PC-9 (cell line): ENCODE measurements at regions not wholly inside any gene's neighbourhood (a gene's known extent, or its start where the extent isn't known, plus 50 kb on each side); places are given as distances from the start of the nearest gene placed in this dataset.

Experiments used
- BruUV-seq: library from RNA; stranded (reverse); fragments of 400-500 nt; replicated peaks from 2 replicates; lab custom pipeline; 2021; lab: Mats Ljungman, UMichigan
- CTCF ChIA-PET: fragments of 300-600 bp; sonication (Branson Sonifier 250); formaldehyde crosslinking; loops from one replicate; lab custom pipeline; 2022; ENCODE audit warnings: antibody characterized with exemption; lab: Charles Lee
- POLR2A ChIA-PET: fragments of 300-600 bp; sonication (Branson Sonifier 250); formaldehyde crosslinking; loops from one replicate; lab custom pipeline; 2022; ENCODE audit warnings: antibody characterized with exemption; ENCODE audit not compliant: unreplicated experiment; lab: Charles Lee
- DNase-seq, 2 experiments: peaks; one replicate each; pipeline versions ENCODE4 v3.0.0 to v3.0.0-alpha.2; 2015 to 2022; ENCODE audit warnings: mixed read lengths in 1 of 2
- H2AFZ ChIP-seq: fragments of 200-600 bp; sonication (generic); 2 replicates; pipeline ENCODE4 v1.8.1; 2017; ENCODE audit warnings: antibody characterized with exemption
- H3F3A ChIP-seq: fragments of 200-600 bp; sonication (generic); 2 replicates; pipeline ENCODE4 v1.8.1; 2017; ENCODE audit warnings: antibody characterized with exemption, mild to moderate bottlenecking, low read depth; ENCODE audit not compliant: insufficient read depth
- H3K27ac ChIP-seq: fragments of 200-600 bp; sonication (generic); 2 replicates; pipeline ENCODE4 v1.6.1; 2016; ENCODE audit warnings: mixed run types
- H3K27me3 ChIP-seq: fragments of 200-600 bp; sonication (generic); 2 replicates; pipeline ENCODE4 v1.6.1; 2016; ENCODE audit warnings: low read depth, mixed run types; ENCODE audit not compliant: insufficient read depth
- H3K36me3 ChIP-seq: fragments of 200-600 bp; sonication (generic); 2 replicates; pipeline ENCODE4 v1.6.1; 2016; ENCODE audit warnings: low read depth, mixed run types
- H3K4me1 ChIP-seq: fragments of 200-600 bp; sonication (generic); replicated peaks from 2 replicates; pipeline ENCODE4 v1.6.1; 2016; ENCODE audit warnings: mixed run types; ENCODE audit not compliant: insufficient read depth
- H3K4me2 ChIP-seq: fragments of 200-600 bp; sonication (generic); 2 replicates; pipeline ENCODE4 v1.6.1; 2017; ENCODE audit warnings: mixed run types
- H3K4me3 ChIP-seq: fragments of 200-600 bp; sonication (generic); 2 replicates; pipeline ENCODE4 v1.6.1; 2016; ENCODE audit warnings: mixed run types
- H3K79me2 ChIP-seq: fragments of 200-600 bp; sonication (generic); 2 replicates; pipeline ENCODE4 v1.6.1; 2017; ENCODE audit warnings: low read depth, mixed run types
- H3K9me2 ChIP-seq: fragments of 200-600 bp; sonication (generic); 2 replicates; pipeline ENCODE4 v1.8.1; 2017; ENCODE audit warnings: mild to moderate bottlenecking; ENCODE audit not compliant: insufficient read depth
- H3K9me3 ChIP-seq: fragments of 200-600 bp; sonication (generic); 2 replicates; pipeline ENCODE4 v1.8.1; 2016; ENCODE audit warnings: low read depth; ENCODE audit not compliant: insufficient read depth
- H4K20me1 ChIP-seq: fragments of 200-600 bp; sonication (generic); 2 replicates; pipeline ENCODE4 v1.8.1; 2017; ENCODE audit not compliant: insufficient read depth
- CTCF ChIP-seq: fragments of 200-600 bp; sonication (generic); conservative IDR thresholded peaks from 2 replicates; pipeline ENCODE4 v1.6.1; 2017; ENCODE audit warnings: mixed run types, antibody characterized with exemption, mild to moderate bottlenecking, moderate library complexity
- EZH2 ChIP-seq: fragments of 200-600 bp; sonication (generic); IDR thresholded peaks from 2 replicates; pipeline ENCODE4 v1.8.0; 2017; ENCODE audit warnings: antibody characterized with exemption, low read depth
- intact Hi-C: fragments of 100-400 bp; cut with micrococcal nuclease; formaldehyde crosslinking; loops from one replicate; pipeline ENCODE4 v1.10.0; 2022; ENCODE audit not compliant: unreplicated experiment

- H4K20me1 ChIP-seq = no peaks in the 10 kb centered on the region
- ChIA-PET POLR2A (no interaction called here), CTCF (interaction anchor here (0.6 kb wide), 1 partner anchor 230 kb away, joined by 3 read pairs; no protein-coding TSS in a partner anchor)
- intact Hi-C loops = no loop called here
- no peaks in the 10 kb centered on the region for H3K27me3 ChIP-seq
- no TSS peak for BruUV-seq
- no peaks in the 10 kb centered on the region for H3F3A ChIP-seq
- no peaks in the 10 kb centered on the region for H3K79me2 ChIP-seq
- H3K27ac ChIP-seq = no peak overlapping the region
- no peak overlapping the region for H2AFZ ChIP-seq
- no peak for DNase-seq
- H3K36me3 ChIP-seq = no peaks in the 10 kb centered on the region
- H3K4me3 ChIP-seq = no peak overlapping the region
- H3K4me1 ChIP-seq = no peaks in the 10 kb centered on the region
- H3K9me3 ChIP-seq = no peaks in the 10 kb centered on the region
- no peak overlapping the region for H3K4me2 ChIP-seq
- H3K9me2 ChIP-seq = no peaks in the 10 kb centered on the region
- TF ChIP-seq EZH2 = no peak
- TF ChIP-seq CTCF = no peak
These were observed 128.2 kb upstream of the NFIB start for GRCh38 chr9:14441976-14442651.

GRCh38 chr9:14441115-14441514 is 127.2 kb upstream of the NFIB start:
- DNase-seq = no peak
- no TSS peak for BruUV-seq
- ChIA-PET POLR2A (no interaction called here), CTCF (no interaction called here)
- Histone ChIP-seq H2AFZ (no peak overlapping the region), H3K79me2 (no peaks in the 10 kb centered on the region), H3K4me3 (no peak overlapping the region), H3K27ac (no peak overlapping the region), H3K27me3 (no peaks in the 10 kb centered on the region), H3K9me2 (no peaks in the 10 kb centered on the region), H3K36me3 (no peaks in the 10 kb centered on the region), H3K4me2 (no peak overlapping the region), H4K20me1 (no peaks in the 10 kb centered on the region), H3K9me3 (no peaks in the 10 kb centered on the region), H3F3A (no peaks in the 10 kb centered on the region), H3K4me1 (no peaks in the 10 kb centered on the region)
- intact Hi-C loops = no loop called here
- TF ChIP-seq CTCF = no peak
- no peak for TF ChIP-seq EZH2

- H2AFZ ChIP-seq = no peak overlapping the region
- H4K20me1 ChIP-seq = no peaks in the 10 kb centered on the region
- BruUV-seq = no TSS peak
- no peak overlapping the region for H3K4me3 ChIP-seq
- intact Hi-C loops = no loop called here
- TF ChIP-seq CTCF = no peak
- no peak for TF ChIP-seq EZH2
- no peaks in the 10 kb centered on the region for H3K79me2 ChIP-seq
- H3K27me3 ChIP-seq = no peaks in the 10 kb centered on the region
- CTCF ChIA-PET = no interaction called here
- no peaks in the 10 kb centered on the region for H3K9me3 ChIP-seq
- H3F3A ChIP-seq = no peaks in the 10 kb centered on the region
- H3K9me2 ChIP-seq = no peaks in the 10 kb centered on the region
- no peak overlapping the region for H3K4me2 ChIP-seq
- H3K36me3 ChIP-seq = no peaks in the 10 kb centered on the region
- no peaks in the 10 kb centered on the region for H3K4me1 ChIP-seq
- no peak overlapping the region for H3K27ac ChIP-seq
- no peak for DNase-seq
- POLR2A ChIA-PET = no interaction called here
These were observed 126.1 kb upstream of the NFIB start for GRCh38 chr9:14440062-14440461.
